Testis (tissue), 2 donors: ENCODE measurements at regions not wholly inside any gene's neighbourhood (a gene's known extent, or its start where the extent isn't known, plus 50 kb on each side); places are given as distances from the start of the nearest gene placed in this dataset.
"Not testable (repeated sequence)": the region's sequence is repeated elsewhere in the genome, so short reads cannot be mapped to it uniquely, and the experiment has no call there.

ENCODE experiments used
- DNase-seq: peaks from one replicate; pipeline ENCODE4 v3.0.0-alpha.2; 2019
- H3K27ac ChIP-seq, 2 donors: fragments of 200-600 bp; sonication (generic); one replicate each; pipeline ENCODE4 v1.5.1; 2019
- H3K27me3 ChIP-seq: fragments of 200-600 bp; sonication (generic); one replicate; pipeline ENCODE4 v1.5.1; 2019
- H3K36me3 ChIP-seq: fragments of 200-600 bp; sonication (generic); one replicate; pipeline ENCODE4 v1.5.1; 2017; ENCODE audit warnings: low read depth; ENCODE audit errors: missing control alignments
- H3K4me1 ChIP-seq: fragments of 200-600 bp; sonication (generic); one replicate; pipeline ENCODE4 v1.5.1; 2019
- H3K4me3 ChIP-seq, 2 donors: fragments of 200-600 bp; sonication (generic); one replicate each; pipeline ENCODE4 v1.5.1; 2017 to 2019
- H3K9me3 ChIP-seq: fragments of 200-600 bp; sonication (generic); one replicate; pipeline ENCODE4 v1.5.1; 2017
- CTCF ChIP-seq, 3 experiments: fragments of 450-650 bp in 2 of 3; fragments of 200-600 bp in 1 of 3; sonication (generic) in 1 of 3; IDR thresholded peaks; one replicate each; pipeline ENCODE4 v1.5.1; 2016 to 2019; ENCODE audit warnings: antibody characterized with exemption in 3 of 3, mild to moderate bottlenecking in 2 of 3, moderate library complexity in 1 of 3
- POLR2A ChIP-seq: fragments of 450-650 bp; IDR thresholded peaks from one replicate; pipeline ENCODE4 v1.6.1; 2017; ENCODE audit warnings: antibody characterized with exemption, mild to moderate bottlenecking, moderate library complexity
- WGBS, 2 donors: methylation state at CpG; one replicate each; pipeline ENCODE4 v1.1.5; 2018; 5-methylcytosine and 5-hydroxymethylcytosine counted together
- intact Hi-C: fragments of 100-400 bp; cut with DNase I; formaldehyde crosslinking; loops from one replicate; pipeline ENCODE4 v1.15.1; 2023; ENCODE audit warnings: low total_unique reads

GRCh38 chr5:12623408-12623807, 719.2 kb upstream of the CTNND2 start:
- DNase-seq = no peak
- 45 to 60% methylated on average over 1 of the region's 1 CpG for WGBS, 2 donors
- H3K4me1 ChIP-seq = no peaks in the 10 kb centered on the region
- no peak for TF ChIP-seq CTCF (IDR thresholded peaks at IDR 0.05)
- no peak for TF ChIP-seq POLR2A
- H3K36me3 ChIP-seq = no peaks in the 10 kb centered on the region
- H3K4me3 ChIP-seq = no peak overlapping the region
- no peaks in the 10 kb centered on the region for H3K9me3 ChIP-seq
- intact Hi-C loops = no loop called here
- H3K27ac ChIP-seq = no peak overlapping the region
- no peaks in the 10 kb centered on the region for H3K27me3 ChIP-seq

GRCh38 chr5:12616093-12616492, 711.8 kb upstream of the CTNND2 start:
- no peaks in the 10 kb centered on the region for H3K4me1 ChIP-seq
- 72 to 76% methylated on average over 4 of the region's 4 CpGs for whole genome bisulfite sequencing, 2 donors
- no peaks in the 10 kb centered on the region for H3K27me3 ChIP-seq
- DNase-seq = no peak
- no peak overlapping the region for H3K4me3 ChIP-seq
- intact Hi-C loops = no loop called here
- no peaks in the 10 kb centered on the region for H3K36me3 ChIP-seq
- no peak overlapping the region for H3K27ac ChIP-seq
- TF ChIP-seq POLR2A = no peak
- no peaks in the 10 kb centered on the region for H3K9me3 ChIP-seq

DNA sequence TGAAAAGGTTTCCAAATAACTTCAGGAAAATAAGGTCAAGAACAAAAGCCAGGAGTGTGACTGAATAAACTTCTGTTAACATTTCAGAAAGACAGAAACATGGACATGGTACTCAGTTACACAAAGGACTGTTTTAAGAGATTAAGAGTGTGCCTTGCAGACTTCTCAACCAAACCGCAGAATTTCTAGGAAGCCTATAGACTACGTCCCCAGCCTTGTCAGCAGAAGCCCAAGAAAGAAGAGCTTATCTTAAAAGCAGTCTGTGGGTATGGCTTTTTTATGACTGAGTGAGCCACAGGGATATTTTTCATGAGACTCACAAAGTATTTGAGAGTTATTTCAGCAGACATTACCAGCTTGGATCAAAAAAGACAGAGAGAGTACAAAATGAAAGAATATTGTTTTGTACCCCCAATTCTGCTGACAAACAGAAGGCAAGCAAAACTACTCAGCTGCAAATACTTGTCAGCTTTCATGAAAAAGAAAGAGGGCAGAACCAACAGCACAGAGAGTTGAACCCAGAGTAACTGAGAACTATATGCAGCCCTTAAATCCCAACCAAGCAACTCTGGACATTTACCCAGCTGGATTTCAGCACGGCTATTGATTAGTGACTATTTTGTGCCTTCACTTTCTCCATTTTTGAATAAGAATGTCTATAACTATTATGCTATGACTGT, 711.0 kb upstream of the CTNND2 start:
- no peaks in the 10 kb centered on the region for H3K36me3 ChIP-seq
- intact Hi-C loops = no loop called here
- TF ChIP-seq POLR2A (no peak), CTCF (IDR thresholded peaks at IDR 0.05) (no peak)
- no peak overlapping the region for H3K27ac ChIP-seq
- 79 to 84% methylated on average over 3 of the region's 3 CpGs for WGBS, 2 donors
- DNase-seq = no peak
- H3K4me1 ChIP-seq = no peaks in the 10 kb centered on the region
- H3K9me3 ChIP-seq = no peaks in the 10 kb centered on the region
- H3K4me3 ChIP-seq = no peak overlapping the region
- no peaks in the 10 kb centered on the region for H3K27me3 ChIP-seq

DNA sequence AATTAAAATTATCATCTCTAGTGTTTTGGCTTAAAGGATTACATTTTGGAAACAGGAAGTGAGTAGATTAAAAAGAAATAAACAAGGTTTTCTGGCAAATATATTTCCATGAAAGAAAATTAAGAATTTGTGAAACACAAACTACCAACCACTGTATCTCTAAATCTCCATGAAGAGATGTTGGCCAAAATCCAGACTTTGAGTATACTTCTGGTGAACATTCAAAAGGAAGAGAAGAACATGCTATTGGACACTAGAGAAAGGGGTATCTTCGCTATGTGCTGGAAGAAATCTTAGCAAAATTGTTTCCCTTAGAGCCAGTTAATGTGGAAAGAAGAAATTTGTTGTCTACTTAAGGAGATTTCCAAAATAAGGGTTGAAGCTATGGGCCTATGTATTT, 710.4 kb upstream of the CTNND2 start:
- Histone ChIP-seq H3K27ac (no peak overlapping the region), H3K9me3 (no peaks in the 10 kb centered on the region), H3K4me1 (no peaks in the 10 kb centered on the region), H3K36me3 (no peaks in the 10 kb centered on the region), H3K4me3 (no peak overlapping the region), H3K27me3 (no peaks in the 10 kb centered on the region)
- WGBS, 2 donors = 88 to 91% methylated on average over 1 of the region's 1 CpG
- intact Hi-C loops = no loop called here
- TF ChIP-seq POLR2A (no peak), CTCF (IDR thresholded peaks at IDR 0.05) (no peak)
- no peak for DNase-seq

GRCh38 chr5:12611132-12611531, 706.9 kb upstream of the CTNND2 start:
- Histone ChIP-seq H3K27ac (no peak overlapping the region), H3K9me3 (no peaks in the 10 kb centered on the region), H3K27me3 (no peaks in the 10 kb centered on the region), H3K4me3 (no peak overlapping the region), H3K36me3 (no peaks in the 10 kb centered on the region), H3K4me1 (no peaks in the 10 kb centered on the region)
- DNase-seq = no peak
- intact Hi-C loops = no loop called here
- TF ChIP-seq CTCF (IDR thresholded peaks at IDR 0.05) = no peak
- no peak for TF ChIP-seq POLR2A

DNA sequence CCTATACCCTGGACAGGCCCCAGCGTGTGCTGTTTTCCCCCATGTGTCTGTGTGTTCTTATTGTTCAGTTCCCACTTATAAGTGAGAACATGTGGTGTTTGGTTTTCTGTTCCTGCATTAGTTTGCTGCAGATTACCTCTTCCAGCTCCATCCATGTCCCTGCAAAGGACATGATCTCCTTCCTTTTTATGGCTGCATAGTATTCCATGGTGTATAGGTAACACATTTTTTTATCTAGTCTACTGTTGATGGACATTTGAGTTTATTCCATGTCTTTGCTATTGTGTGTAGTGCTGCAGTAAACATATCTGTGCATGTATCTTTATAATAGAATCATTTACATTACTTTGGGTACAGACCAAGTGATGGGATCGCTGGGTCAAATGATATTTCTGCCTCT, 703.6 kb upstream of the CTNND2 start:
- H3K27ac ChIP-seq, H3K36me3 ChIP-seq, DNase-seq, intact Hi-C loops, H3K9me3 ChIP-seq, H3K4me3 ChIP-seq, H3K27me3 ChIP-seq, H3K4me1 ChIP-seq: not testable (repeated sequence)
- 38 to 48% methylated on average over 2 of the region's 2 CpGs for WGBS, 2 donors
